ENCODE measurements at regions not wholly inside any gene's neighbourhood (a gene's known extent, or its start where the extent isn't known, plus 50 kb on each side); places are given as distances from the start of the nearest gene placed in this dataset.

GRCh38 chr17:69650881-69651280 lies 236.4 kb downstream of the MAP2K6 start:
- TF ChIP-seq POLR2AphosphoS5 (IDR thresholded peaks at IDR 0.05), result no peak
- no peak for TF ChIP-seq CTCF (IDR thresholded peaks at IDR 0.05)
- no peak for TF ChIP-seq POLR2A (IDR thresholded peaks at IDR 0.05)

Data from gastroesophageal sphincter (tissue), 3 donors.